Testis (tissue), 2 donors: ENCODE measurements at regions not wholly inside any gene's neighbourhood (a gene's known extent, or its start where the extent isn't known, plus 50 kb on each side); places are given as distances from the start of the nearest gene placed in this dataset.

ENCODE experiments used
- DNase-seq: peaks from one replicate; pipeline ENCODE4 v3.0.0-alpha.2; 2019
- H3K27ac ChIP-seq, 2 donors: fragments of 200-600 bp; sonication (generic); one replicate each; pipeline ENCODE4 v1.5.1; 2019
- H3K27me3 ChIP-seq: fragments of 200-600 bp; sonication (generic); one replicate; pipeline ENCODE4 v1.5.1; 2019
- H3K36me3 ChIP-seq: fragments of 200-600 bp; sonication (generic); one replicate; pipeline ENCODE4 v1.5.1; 2017; ENCODE audit warnings: low read depth; ENCODE audit errors: missing control alignments
- H3K4me1 ChIP-seq: fragments of 200-600 bp; sonication (generic); one replicate; pipeline ENCODE4 v1.5.1; 2019
- H3K4me3 ChIP-seq, 2 donors: fragments of 200-600 bp; sonication (generic); one replicate each; pipeline ENCODE4 v1.5.1; 2017 to 2019
- H3K9me3 ChIP-seq: fragments of 200-600 bp; sonication (generic); one replicate; pipeline ENCODE4 v1.5.1; 2017
- POLR2A ChIP-seq: fragments of 450-650 bp; IDR thresholded peaks from one replicate; pipeline ENCODE4 v1.6.1; 2017; ENCODE audit warnings: antibody characterized with exemption, mild to moderate bottlenecking, moderate library complexity
- WGBS, 2 donors: methylation state at CpG; one replicate each; pipeline ENCODE4 v1.1.5; 2018; 5-methylcytosine and 5-hydroxymethylcytosine counted together
- intact Hi-C: fragments of 100-400 bp; cut with DNase I; formaldehyde crosslinking; loops from one replicate; pipeline ENCODE4 v1.15.1; 2023; ENCODE audit warnings: low total_unique reads
- TF ChIP-seq, protein P1 (sequence below), 3 experiments: fragments of 450-650 bp in 2 of 3; fragments of 200-600 bp in 1 of 3; sonication (generic) in 1 of 3; IDR thresholded peaks; one replicate each; pipeline ENCODE4 v1.5.1; 2016 to 2019; ENCODE audit warnings: antibody characterized with exemption in 3 of 3, mild to moderate bottlenecking in 2 of 3, moderate library complexity in 1 of 3

DNA sequence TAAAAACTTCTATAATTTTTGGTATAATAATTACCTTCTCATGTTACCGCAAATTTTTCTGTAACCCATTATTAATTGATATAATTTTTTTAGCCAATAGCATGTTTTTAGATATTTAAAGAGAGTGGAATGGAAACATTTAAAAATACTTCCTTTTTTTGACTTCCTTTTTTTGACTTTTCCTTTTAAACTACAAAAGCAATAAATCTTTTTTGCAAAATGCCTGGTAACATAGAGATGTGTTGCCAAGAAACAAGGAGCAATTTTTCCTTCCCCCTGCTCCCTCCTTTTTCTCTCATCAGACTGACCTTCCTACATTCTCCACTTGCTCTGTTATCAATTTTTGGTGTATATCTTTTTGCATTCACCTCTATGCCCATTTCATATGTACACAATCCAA lies 666.2 kb downstream of the ADGRL2 start:
- Histone ChIP-seq H3K4me3 (no peak overlapping the region), H3K4me1 (no peaks in the 10 kb centered on the region), H3K36me3 (no peaks in the 10 kb centered on the region), H3K9me3 (no peaks in the 10 kb centered on the region), H3K27me3 (no peaks in the 10 kb centered on the region), H3K27ac (no peak overlapping the region)
- TF ChIP-seq, protein P1, sequence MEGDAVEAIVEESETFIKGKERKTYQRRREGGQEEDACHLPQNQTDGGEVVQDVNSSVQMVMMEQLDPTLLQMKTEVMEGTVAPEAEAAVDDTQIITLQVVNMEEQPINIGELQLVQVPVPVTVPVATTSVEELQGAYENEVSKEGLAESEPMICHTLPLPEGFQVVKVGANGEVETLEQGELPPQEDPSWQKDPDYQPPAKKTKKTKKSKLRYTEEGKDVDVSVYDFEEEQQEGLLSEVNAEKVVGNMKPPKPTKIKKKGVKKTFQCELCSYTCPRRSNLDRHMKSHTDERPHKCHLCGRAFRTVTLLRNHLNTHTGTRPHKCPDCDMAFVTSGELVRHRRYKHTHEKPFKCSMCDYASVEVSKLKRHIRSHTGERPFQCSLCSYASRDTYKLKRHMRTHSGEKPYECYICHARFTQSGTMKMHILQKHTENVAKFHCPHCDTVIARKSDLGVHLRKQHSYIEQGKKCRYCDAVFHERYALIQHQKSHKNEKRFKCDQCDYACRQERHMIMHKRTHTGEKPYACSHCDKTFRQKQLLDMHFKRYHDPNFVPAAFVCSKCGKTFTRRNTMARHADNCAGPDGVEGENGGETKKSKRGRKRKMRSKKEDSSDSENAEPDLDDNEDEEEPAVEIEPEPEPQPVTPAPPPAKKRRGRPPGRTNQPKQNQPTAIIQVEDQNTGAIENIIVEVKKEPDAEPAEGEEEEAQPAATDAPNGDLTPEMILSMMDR (IDR thresholded peaks at IDR 0.05) = no peak
- TF ChIP-seq POLR2A = no peak
- 83 to 97% methylated on average over 1 of the region's 1 CpG for WGBS, 2 donors
- no peak for DNase-seq
- intact Hi-C loops = no loop called here

DNA sequence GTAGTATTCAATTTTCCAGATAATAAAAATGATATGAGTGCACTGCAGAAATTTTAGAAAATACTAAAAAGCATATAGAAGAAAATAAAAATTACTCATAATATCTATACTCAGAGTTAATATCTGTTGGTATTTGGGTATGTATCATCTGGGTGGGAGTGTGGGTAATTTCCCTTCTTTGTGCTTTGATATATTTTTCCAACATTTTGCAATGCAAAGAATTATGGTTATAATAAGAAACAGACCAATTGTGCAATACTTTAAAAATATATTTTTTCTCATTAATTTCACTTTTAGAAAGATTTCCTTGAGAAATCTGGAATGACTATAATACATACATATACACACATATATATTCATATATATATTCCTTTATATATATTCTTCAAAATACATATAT lies 665.7 kb downstream of the ADGRL2 start:
- DNase-seq = no peak
- TF ChIP-seq, protein P1 (IDR thresholded peaks at IDR 0.05) = no peak
- no peak for TF ChIP-seq POLR2A
- Histone ChIP-seq H3K9me3 (no peaks in the 10 kb centered on the region), H3K27me3 (no peaks in the 10 kb centered on the region), H3K27ac (no peak overlapping the region), H3K4me1 (no peaks in the 10 kb centered on the region), H3K4me3 (no peak overlapping the region), H3K36me3 (no peaks in the 10 kb centered on the region)
- intact Hi-C loops = no loop called here

DNA sequence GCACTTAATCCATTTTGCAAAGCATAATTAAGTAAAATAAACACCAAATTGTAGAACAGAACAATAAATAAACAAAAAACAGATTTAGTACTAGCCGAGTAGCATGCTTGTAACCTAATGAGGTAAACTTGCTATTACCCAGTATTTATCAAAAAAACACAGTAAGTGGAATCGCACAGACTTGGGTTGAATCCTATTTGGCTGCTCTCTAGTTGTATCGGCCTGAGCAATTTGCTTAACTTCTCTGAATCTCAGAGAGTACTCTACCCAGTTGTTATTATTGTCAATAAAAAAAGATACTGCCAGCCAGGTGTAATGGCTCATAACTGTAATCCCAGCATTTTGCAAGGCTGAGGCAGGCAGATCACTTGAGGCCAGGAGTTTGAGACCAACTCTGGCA lies 664.3 kb downstream of the ADGRL2 start:
- 56 to 59% methylated on average over 3 of the region's 3 CpGs for WGBS, 2 donors
- TF ChIP-seq, protein P1 (IDR thresholded peaks at IDR 0.05) = no peak
- no peak for TF ChIP-seq POLR2A
- intact Hi-C loops = no loop called here
- H3K4me3 ChIP-seq = no peak overlapping the region
- H3K27me3 ChIP-seq = no peaks in the 10 kb centered on the region
- no peak overlapping the region for H3K27ac ChIP-seq
- no peak for DNase-seq
- H3K9me3 ChIP-seq = no peaks in the 10 kb centered on the region
- no peaks in the 10 kb centered on the region for H3K4me1 ChIP-seq
- no peaks in the 10 kb centered on the region for H3K36me3 ChIP-seq

DNA sequence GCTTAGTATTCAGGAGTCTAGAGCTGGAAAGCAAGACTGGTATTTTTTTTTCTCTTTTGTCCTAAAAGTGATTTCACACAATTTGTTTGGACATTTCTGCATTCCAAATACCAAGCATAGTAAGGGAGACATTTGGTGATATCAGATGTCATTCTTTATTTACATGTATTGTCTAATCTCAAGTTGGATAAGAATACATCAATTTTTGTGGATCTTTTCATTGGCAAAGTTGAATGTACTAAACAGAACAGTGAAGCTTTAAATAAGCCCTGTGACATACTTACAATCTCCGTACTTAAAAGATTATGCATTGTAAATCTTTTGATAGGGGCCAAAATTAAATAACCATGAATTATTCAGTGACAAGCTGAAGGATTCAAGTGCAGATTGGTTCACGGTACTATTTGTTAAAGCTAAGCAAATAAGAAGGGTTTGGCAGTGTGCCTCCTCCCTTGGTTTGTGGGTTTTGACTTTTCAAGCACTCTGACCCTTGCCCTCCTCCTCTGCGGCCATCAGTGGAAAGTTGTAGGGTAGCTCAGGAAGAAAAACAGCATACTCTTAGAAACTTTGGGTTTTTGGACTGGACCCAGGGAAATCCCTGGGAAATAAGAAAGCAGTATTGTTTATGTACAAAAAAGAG lies 663.7 kb downstream of the ADGRL2 start:
- intact Hi-C loops = no loop called here
- no peaks in the 10 kb centered on the region for H3K36me3 ChIP-seq
- 45 to 52% methylated on average over 3 of the region's 3 CpGs for WGBS, 2 donors
- H3K9me3 ChIP-seq = no peaks in the 10 kb centered on the region
- peak; percentile 19 for DNase-seq
- no peaks in the 10 kb centered on the region for H3K27me3 ChIP-seq
- H3K27ac ChIP-seq = no peak overlapping the region
- TF ChIP-seq, protein P1 (IDR thresholded peaks at IDR 0.05) = no peak
- TF ChIP-seq POLR2A = no peak
- H3K4me1 ChIP-seq = no peaks in the 10 kb centered on the region
- H3K4me3 ChIP-seq = no peak overlapping the region

DNA sequence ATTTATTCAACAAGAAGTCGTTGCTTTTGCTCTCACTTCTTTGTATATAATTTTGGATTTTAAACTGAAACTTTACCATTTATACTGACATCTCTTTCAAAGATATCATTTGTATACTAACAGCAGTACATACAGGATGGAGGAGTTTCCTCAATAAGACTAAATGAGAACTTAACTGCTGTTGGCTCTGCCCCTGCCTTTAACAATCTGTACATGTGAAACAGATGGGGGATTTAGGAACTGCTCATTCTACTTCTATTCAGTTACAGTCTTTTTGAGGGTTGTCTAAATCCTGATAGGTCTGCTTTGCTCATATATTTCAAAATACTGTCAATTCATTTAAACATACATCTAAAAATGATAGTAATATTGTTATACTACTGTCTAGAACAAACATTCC lies 663.2 kb downstream of the ADGRL2 start:
- no peak for DNase-seq
- WGBS, 2 donors = 80 to 91% methylated on average over 1 of the region's 1 CpG
- intact Hi-C loops = no loop called here

More for the DNA sequence above, 663.2 kb downstream of the ADGRL2 start:
- no peak overlapping the region for H3K4me3 ChIP-seq
- no peaks in the 10 kb centered on the region for H3K27me3 ChIP-seq
- H3K4me1 ChIP-seq = no peaks in the 10 kb centered on the region
- no peak for TF ChIP-seq POLR2A
- TF ChIP-seq, protein P1 (IDR thresholded peaks at IDR 0.05) = no peak
- no peaks in the 10 kb centered on the region for H3K9me3 ChIP-seq
- no peak overlapping the region for H3K27ac ChIP-seq
- no peaks in the 10 kb centered on the region for H3K36me3 ChIP-seq
